ENCODE measurements at regions not wholly inside any gene's neighbourhood (a gene's known extent, or its start where the extent isn't known, plus 50 kb on each side); places are given as distances from the start of the nearest gene placed in this dataset.

DNA sequence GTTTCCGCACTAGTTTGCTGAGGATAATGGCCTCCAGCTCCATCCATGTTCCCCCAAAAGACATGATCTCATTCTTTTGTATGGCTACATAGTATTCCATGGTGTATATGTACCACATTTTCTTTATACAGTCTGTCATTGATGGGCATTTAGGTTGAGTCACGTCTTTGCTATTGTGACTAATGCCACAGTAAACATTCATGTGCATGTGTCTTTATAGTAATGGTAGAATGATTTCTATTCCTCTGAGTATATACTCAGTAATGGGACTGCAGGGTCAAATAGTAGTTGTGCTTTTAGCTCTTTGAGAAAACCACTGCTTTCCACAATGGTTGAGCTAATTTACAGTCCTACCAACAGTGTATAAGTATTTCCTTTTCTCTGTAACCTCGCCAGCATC, 78.3 kb upstream of the BCL9 start:
- no peak for TF ChIP-seq POLR2A (IDR thresholded peaks at IDR 0.05)
- TF ChIP-seq, protein P1, sequence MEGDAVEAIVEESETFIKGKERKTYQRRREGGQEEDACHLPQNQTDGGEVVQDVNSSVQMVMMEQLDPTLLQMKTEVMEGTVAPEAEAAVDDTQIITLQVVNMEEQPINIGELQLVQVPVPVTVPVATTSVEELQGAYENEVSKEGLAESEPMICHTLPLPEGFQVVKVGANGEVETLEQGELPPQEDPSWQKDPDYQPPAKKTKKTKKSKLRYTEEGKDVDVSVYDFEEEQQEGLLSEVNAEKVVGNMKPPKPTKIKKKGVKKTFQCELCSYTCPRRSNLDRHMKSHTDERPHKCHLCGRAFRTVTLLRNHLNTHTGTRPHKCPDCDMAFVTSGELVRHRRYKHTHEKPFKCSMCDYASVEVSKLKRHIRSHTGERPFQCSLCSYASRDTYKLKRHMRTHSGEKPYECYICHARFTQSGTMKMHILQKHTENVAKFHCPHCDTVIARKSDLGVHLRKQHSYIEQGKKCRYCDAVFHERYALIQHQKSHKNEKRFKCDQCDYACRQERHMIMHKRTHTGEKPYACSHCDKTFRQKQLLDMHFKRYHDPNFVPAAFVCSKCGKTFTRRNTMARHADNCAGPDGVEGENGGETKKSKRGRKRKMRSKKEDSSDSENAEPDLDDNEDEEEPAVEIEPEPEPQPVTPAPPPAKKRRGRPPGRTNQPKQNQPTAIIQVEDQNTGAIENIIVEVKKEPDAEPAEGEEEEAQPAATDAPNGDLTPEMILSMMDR (IDR thresholded peaks at IDR 0.05): no peak

Data from uterus (tissue), 2 donors.